ENCODE measurements at regions not wholly inside any gene's neighbourhood (a gene's known extent, or its start where the extent isn't known, plus 50 kb on each side); places are given as distances from the start of the nearest gene placed in this dataset.

DNA sequence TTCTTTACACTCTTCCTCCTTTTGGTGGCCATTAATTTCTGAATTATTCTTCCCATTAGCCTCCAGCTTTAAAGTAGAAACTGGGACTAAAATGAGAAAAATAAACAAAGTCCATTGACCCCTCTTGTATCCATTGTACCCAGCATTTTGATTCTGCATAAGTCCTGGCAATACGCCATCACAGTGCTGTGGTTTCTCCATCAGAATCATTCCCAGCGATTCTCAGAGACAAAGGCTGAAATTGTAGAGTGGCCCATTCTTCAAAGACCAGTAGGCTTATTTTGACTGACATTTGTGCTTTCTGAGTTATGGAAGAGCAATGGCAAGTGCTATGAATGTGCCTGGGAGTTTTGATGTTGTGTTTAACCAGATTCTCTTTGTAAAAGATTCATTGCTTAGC, 199.3 kb upstream of the GALNT5 start:
- no peaks in the 10 kb centered on the region for H3K9me3 ChIP-seq
- no peak for DNase-seq
- no peaks in the 10 kb centered on the region for H3K27me3 ChIP-seq
- H3K36me3 ChIP-seq, result no peaks in the 10 kb centered on the region
- H3K27ac ChIP-seq, result no peak overlapping the region
- no peak overlapping the region for H3K4me3 ChIP-seq
- TF ChIP-seq, protein P1, sequence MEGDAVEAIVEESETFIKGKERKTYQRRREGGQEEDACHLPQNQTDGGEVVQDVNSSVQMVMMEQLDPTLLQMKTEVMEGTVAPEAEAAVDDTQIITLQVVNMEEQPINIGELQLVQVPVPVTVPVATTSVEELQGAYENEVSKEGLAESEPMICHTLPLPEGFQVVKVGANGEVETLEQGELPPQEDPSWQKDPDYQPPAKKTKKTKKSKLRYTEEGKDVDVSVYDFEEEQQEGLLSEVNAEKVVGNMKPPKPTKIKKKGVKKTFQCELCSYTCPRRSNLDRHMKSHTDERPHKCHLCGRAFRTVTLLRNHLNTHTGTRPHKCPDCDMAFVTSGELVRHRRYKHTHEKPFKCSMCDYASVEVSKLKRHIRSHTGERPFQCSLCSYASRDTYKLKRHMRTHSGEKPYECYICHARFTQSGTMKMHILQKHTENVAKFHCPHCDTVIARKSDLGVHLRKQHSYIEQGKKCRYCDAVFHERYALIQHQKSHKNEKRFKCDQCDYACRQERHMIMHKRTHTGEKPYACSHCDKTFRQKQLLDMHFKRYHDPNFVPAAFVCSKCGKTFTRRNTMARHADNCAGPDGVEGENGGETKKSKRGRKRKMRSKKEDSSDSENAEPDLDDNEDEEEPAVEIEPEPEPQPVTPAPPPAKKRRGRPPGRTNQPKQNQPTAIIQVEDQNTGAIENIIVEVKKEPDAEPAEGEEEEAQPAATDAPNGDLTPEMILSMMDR (IDR thresholded peaks at IDR 0.05), result no peak
- peaks cover 0 to 10% (median 0%) of the 10 kb centered on the region in 9 donors for H3K4me1 ChIP-seq
- intact Hi-C loops (cut with DNase I), result loop anchor here in 1 of 10 donors (10.0 kb wide), 1 partner anchor 127 kb away; no protein-coding TSS in a partner anchor
- ATAC-seq, result no peak
- WGBS, 2 donors, result 84 to 88% methylated on average over 2 of the region's 2 CpGs

DNA sequence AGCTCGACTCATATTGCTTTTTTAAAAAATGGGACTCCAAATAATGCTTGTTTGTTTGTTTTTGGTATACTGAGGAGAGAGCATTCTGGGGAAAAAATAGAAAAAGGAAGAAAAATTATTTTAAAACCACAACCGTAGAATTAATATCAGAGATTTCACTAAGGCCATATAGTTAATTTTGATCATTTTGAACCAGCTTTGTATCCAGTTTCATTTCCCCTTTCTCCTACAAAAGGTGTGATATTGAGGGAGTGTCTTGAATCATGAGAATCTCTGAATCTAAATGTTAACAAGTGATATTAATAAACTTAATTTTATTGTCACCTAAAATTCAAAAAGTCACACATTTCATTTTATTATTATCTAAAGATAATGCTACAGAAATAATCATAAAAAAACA, 198.5 kb upstream of the GALNT5 start:
- H3K4me1 ChIP-seq, result peaks cover 0 to 10% (median 0%) of the 10 kb centered on the region in 9 donors
- no peak for ATAC-seq
- no peaks in the 10 kb centered on the region for H3K36me3 ChIP-seq
- H3K4me3 ChIP-seq, result no peak overlapping the region
- intact Hi-C loops (cut with DNase I), result loop anchor here in 1 of 10 donors (10.0 kb wide), 1 partner anchor 126 kb away; no protein-coding TSS in a partner anchor
- H3K27ac ChIP-seq, result no peak overlapping the region
- WGBS, 2 donors, result 87 to 88% methylated on average over 2 of the region's 2 CpGs
- TF ChIP-seq, protein P1 (IDR thresholded peaks at IDR 0.05), result no peak
- no peak for DNase-seq
- H3K27me3 ChIP-seq, result no peaks in the 10 kb centered on the region
- H3K9me3 ChIP-seq, result no peaks in the 10 kb centered on the region

DNA sequence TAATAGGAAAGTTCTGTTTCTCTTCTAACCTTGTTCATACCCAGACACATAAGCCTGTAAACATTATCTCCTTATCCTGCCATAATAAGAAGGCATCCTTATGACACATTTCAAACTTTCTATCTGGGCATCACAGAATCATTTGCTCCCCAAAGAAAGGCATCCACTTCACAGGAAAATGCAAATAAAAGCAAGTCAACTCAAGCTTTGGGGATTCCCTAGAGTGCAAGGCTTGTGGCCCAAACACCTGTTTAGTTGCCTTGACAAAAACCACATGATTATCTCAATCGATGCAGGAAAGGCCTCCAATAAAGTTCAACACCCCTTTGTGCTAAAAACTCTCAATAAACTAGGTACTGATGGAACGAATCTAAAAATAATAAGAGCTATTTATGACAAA, 195.7 kb upstream of the GALNT5 start:
- 63 to 65% methylated on average over 2 of the region's 2 CpGs for WGBS, 2 donors
- ATAC-seq, result no peak
- TF ChIP-seq, protein P1 (IDR thresholded peaks at IDR 0.05), result no peak
- intact Hi-C loops (cut with DNase I), result no loop called here
- no peak for DNase-seq
- Histone ChIP-seq H3K4me1 (no peaks in the 10 kb centered on the region), H3K36me3 (no peaks in the 10 kb centered on the region), H3K27ac (no peak overlapping the region), H3K9me3 (no peaks in the 10 kb centered on the region), H3K4me3 (no peak overlapping the region), H3K27me3 (no peaks in the 10 kb centered on the region)

DNA sequence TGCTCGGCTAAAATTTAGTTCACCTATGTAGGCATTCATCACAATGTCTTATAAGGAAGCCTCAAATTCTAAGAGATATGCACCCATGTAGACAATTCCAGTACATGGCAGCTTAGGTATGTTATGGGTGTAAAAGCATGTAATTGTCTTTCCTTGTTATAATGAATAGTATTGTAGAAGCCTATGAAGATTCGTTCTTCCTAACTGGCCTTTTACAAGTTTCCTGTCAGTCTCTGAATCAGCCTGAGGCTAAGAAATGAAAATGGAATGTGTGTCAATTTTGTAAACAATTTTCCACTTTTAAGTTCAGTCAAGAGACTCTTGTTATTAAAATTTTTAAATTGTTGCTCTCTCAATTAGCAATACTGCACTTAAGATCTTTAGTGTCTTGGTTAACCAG, 189.9 kb upstream of the GALNT5 start:
- Histone ChIP-seq H3K27ac (no peak overlapping the region), H3K4me1 (no peaks in the 10 kb centered on the region), H3K27me3 (no peaks in the 10 kb centered on the region), H3K36me3 (no peaks in the 10 kb centered on the region), H3K9me3 (peaks cover 0 to 7% (median 0%) of the 10 kb centered on the region in 11 donors), H3K4me3 (no peak overlapping the region)
- intact Hi-C loops (cut with DNase I), result no loop called here
- ATAC-seq (no peak), DNase-seq (no peak)
- 72 to 76% methylated on average over 2 of the region's 2 CpGs for WGBS, 2 donors
- TF ChIP-seq, protein P1 (IDR thresholded peaks at IDR 0.05), result no peak
